ENCODE measurements at regions not wholly inside any gene's neighbourhood (a gene's known extent, or its start where the extent isn't known, plus 50 kb on each side); places are given as distances from the start of the nearest gene placed in this dataset.

- Mint-ChIP-seq H3K4me1 (ENCODE audit: low read depth) (no peaks in the 10 kb centered on the region), H3K4me3 (ENCODE audit: unreplicated experiment) (no peak overlapping the region), H3K27me3 (ENCODE audit: low read depth) (peaks cover 2% of the 10 kb centered on the region), H3K9me3 (ENCODE audit: low read depth) (peaks cover 7% of the 10 kb centered on the region), H3K36me3 (ENCODE audit: low read depth) (no peaks in the 10 kb centered on the region), H3K27ac (ENCODE audit: unreplicated experiment) (no peak overlapping the region)
- DNase-seq (ENCODE audit: low spot score) = no peak
- TF ChIP-seq, protein P1, sequence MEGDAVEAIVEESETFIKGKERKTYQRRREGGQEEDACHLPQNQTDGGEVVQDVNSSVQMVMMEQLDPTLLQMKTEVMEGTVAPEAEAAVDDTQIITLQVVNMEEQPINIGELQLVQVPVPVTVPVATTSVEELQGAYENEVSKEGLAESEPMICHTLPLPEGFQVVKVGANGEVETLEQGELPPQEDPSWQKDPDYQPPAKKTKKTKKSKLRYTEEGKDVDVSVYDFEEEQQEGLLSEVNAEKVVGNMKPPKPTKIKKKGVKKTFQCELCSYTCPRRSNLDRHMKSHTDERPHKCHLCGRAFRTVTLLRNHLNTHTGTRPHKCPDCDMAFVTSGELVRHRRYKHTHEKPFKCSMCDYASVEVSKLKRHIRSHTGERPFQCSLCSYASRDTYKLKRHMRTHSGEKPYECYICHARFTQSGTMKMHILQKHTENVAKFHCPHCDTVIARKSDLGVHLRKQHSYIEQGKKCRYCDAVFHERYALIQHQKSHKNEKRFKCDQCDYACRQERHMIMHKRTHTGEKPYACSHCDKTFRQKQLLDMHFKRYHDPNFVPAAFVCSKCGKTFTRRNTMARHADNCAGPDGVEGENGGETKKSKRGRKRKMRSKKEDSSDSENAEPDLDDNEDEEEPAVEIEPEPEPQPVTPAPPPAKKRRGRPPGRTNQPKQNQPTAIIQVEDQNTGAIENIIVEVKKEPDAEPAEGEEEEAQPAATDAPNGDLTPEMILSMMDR (IDR thresholded peaks at IDR 0.05) = no peak
These were observed 290.5 kb upstream of the EYS start for GRCh38 chr6:65997539-65997938.

- no peak for DNase-seq (ENCODE audit: low spot score)
- no peak overlapping the region for H3K27ac Mint-ChIP-seq (ENCODE audit: unreplicated experiment)
- TF ChIP-seq, protein P1 (IDR thresholded peaks at IDR 0.05) = no peak
- H3K4me1 Mint-ChIP-seq (ENCODE audit: low read depth) = no peaks in the 10 kb centered on the region
- H3K4me3 Mint-ChIP-seq (ENCODE audit: unreplicated experiment) = no peak overlapping the region
- peaks cover 7% of the 10 kb centered on the region for H3K9me3 Mint-ChIP-seq (ENCODE audit: low read depth)
- H3K27me3 Mint-ChIP-seq (ENCODE audit: low read depth) = peaks cover 2% of the 10 kb centered on the region
- H3K36me3 Mint-ChIP-seq (ENCODE audit: low read depth) = no peaks in the 10 kb centered on the region
These were observed 289.1 kb upstream of the EYS start for GRCh38 chr6:65996096-65996495.

DNA sequence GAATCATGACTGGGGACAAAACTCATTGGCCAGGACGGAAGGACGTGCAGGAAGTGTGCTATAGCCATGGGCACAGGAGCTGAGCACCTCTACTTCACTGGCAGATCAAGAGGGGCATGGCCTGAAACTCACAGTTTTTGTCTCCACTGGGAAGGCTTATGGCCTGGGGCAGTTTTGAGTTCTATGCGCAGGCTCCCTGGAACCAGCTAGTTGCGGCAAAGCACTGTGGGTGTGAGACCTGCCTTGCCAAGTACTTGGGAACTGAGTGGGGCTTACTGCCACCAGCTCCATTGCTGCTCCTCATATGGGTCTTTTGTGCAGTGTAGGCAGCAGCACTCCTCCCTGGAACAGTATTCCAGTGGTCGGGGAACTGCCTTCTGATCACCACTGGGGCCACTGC is 282.6 kb upstream of the EYS start:
- no peak overlapping the region for H3K4me3 Mint-ChIP-seq (ENCODE audit: unreplicated experiment)
- H3K9me3 Mint-ChIP-seq (ENCODE audit: low read depth) = peaks cover 3% of the 10 kb centered on the region
- TF ChIP-seq, protein P1 (IDR thresholded peaks at IDR 0.05) = no peak
- no peak for DNase-seq (ENCODE audit: low spot score)
- no peaks in the 10 kb centered on the region for H3K36me3 Mint-ChIP-seq (ENCODE audit: low read depth)
- no peaks in the 10 kb centered on the region for H3K4me1 Mint-ChIP-seq (ENCODE audit: low read depth)
- no peaks in the 10 kb centered on the region for H3K27me3 Mint-ChIP-seq (ENCODE audit: low read depth)
- H3K27ac Mint-ChIP-seq (ENCODE audit: unreplicated experiment) = no peak overlapping the region

GRCh38 chr6:65988006-65988405 is 281.0 kb upstream of the EYS start:
- TF ChIP-seq, protein P1 (IDR thresholded peaks at IDR 0.05) = no peak
- Mint-ChIP-seq H3K4me1 (ENCODE audit: low read depth) (no peaks in the 10 kb centered on the region), H3K27me3 (ENCODE audit: low read depth) (no peaks in the 10 kb centered on the region)

GRCh38 chr6:65984089-65984488 is 277.1 kb upstream of the EYS start:
- no peak for DNase-seq (ENCODE audit: low spot score)
- Mint-ChIP-seq H3K36me3 (ENCODE audit: low read depth) (no peaks in the 10 kb centered on the region), H3K27ac (ENCODE audit: unreplicated experiment) (no peak overlapping the region), H3K4me1 (ENCODE audit: low read depth) (no peaks in the 10 kb centered on the region), H3K27me3 (ENCODE audit: low read depth) (no peaks in the 10 kb centered on the region), H3K4me3 (ENCODE audit: unreplicated experiment) (no peak overlapping the region), H3K9me3 (ENCODE audit: low read depth) (peaks cover 24% of the 10 kb centered on the region)
- TF ChIP-seq, protein P1 (IDR thresholded peaks at IDR 0.05) = no peak

More at GRCh38 chr6:65988006-65988405, 281.0 kb upstream of the EYS start:
- no peak for DNase-seq (ENCODE audit: low spot score)
- Mint-ChIP-seq H3K9me3 (ENCODE audit: low read depth) (peaks cover 5% of the 10 kb centered on the region), H3K27ac (ENCODE audit: unreplicated experiment) (no peak overlapping the region), H3K36me3 (ENCODE audit: low read depth) (no peaks in the 10 kb centered on the region), H3K4me3 (ENCODE audit: unreplicated experiment) (no peak overlapping the region)
